ENCODE measurements at regions not wholly inside any gene's neighbourhood (a gene's known extent, or its start where the extent isn't known, plus 50 kb on each side); places are given as distances from the start of the nearest gene placed in this dataset.

- Histone ChIP-seq H2AFZ (ENCODE audit: low read depth) (no peak overlapping the region), H3F3A (replicated peaks; ENCODE audit: insufficient read depth) (no peaks in the 10 kb centered on the region), H3K9ac (no peak overlapping the region), H3K9me2 (no peaks in the 10 kb centered on the region), H3K27ac (ENCODE audit: low read depth in 2 of 2, low read length in 1 of 2) (no peak overlapping the region), H4K20me1 (ENCODE audit: insufficient read depth) (no peaks in the 10 kb centered on the region), H3K27me3 (ENCODE audit: insufficient read depth) (no peaks in the 10 kb centered on the region), H3K9me3 (no peaks in the 10 kb centered on the region), H3K4me3 (ENCODE audit: low read depth in 2 of 2, low read length in 1 of 2) (no peak overlapping the region), H3K4me1 (ENCODE audit: control insufficient read depth in 1 of 2, insufficient read depth in 2 of 2, low read depth in 1 of 2, low read length in 1 of 2) (no peaks in the 10 kb centered on the region), H3K36me3 (replicated peaks in 1 of 2; ENCODE audit: control insufficient read depth in 1 of 2, insufficient read depth in 2 of 2, low read length in 1 of 2) (no peaks in the 10 kb centered on the region), H3K4me2 (no peak overlapping the region), H3K79me2 (ENCODE audit: insufficient read depth) (no peaks in the 10 kb centered on the region)
- POLR2A ChIA-PET = no interaction called here
- WGBS (ENCODE audit: low lambda C conversion rate) = 14% methylated on average over 2 of the region's 2 CpGs
- TF ChIP-seq YY1 (IDR thresholded peaks at IDR 0.05; ENCODE audit: low read depth) = no peak
- TF ChIP-seq CTCF (IDR thresholded peaks at IDR 0.05) = no peak
- no peak for TF ChIP-seq FOSL2 (IDR thresholded peaks at IDR 0.05; ENCODE audit: borderline replicate concordance, low read depth)
- TF ChIP-seq USF1 (IDR thresholded peaks at IDR 0.05; ENCODE audit: borderline replicate concordance, low read depth) = no peak
- no peak for TF ChIP-seq CHD2 (IDR thresholded peaks at IDR 0.05; ENCODE audit: low read length, partially characterized antibody)
- no peak for TF ChIP-seq EZH2phosphoT487 (IDR thresholded peaks at IDR 0.05; ENCODE audit: borderline replicate concordance, low read depth)
- TF ChIP-seq USF2 (IDR thresholded peaks at IDR 0.05; ENCODE audit: borderline replicate concordance, low read depth, low read length) = no peak
- no peak for TF ChIP-seq SIN3A (IDR thresholded peaks at IDR 0.05; ENCODE audit: borderline replicate concordance, low read depth, low read length)
- TF ChIP-seq MEF2A (IDR thresholded peaks at IDR 0.05; ENCODE audit: borderline replicate concordance, low read depth) = no peak
- TF ChIP-seq IRF3 (IDR thresholded peaks at IDR 0.05; ENCODE audit: low read depth, low read length) = no peak
- TF ChIP-seq GABPA (IDR thresholded peaks at IDR 0.05; ENCODE audit: low read depth) = no peak
- no peak for TF ChIP-seq ELF1 (IDR thresholded peaks at IDR 0.05)
- TF ChIP-seq FOXJ3 (CRISPR knock-in tag; IDR thresholded peaks at IDR 0.05) = no peak
- no peak for TF ChIP-seq TEAD4 (IDR thresholded peaks at IDR 0.05; ENCODE audit: borderline replicate concordance, insufficient read depth)
- TF ChIP-seq MXI1 (IDR thresholded peaks at IDR 0.05; ENCODE audit: low read depth, low read length) = no peak
- no peak for DNase-seq
- CTCF ChIA-PET = no interaction called here
Observed at GRCh38 chrX:20585782-20586181, 319.1 kb upstream of the RPS6KA3 start.
